Testis (tissue), 2 donors: ENCODE measurements at regions not wholly inside any gene's neighbourhood (a gene's known extent, or its start where the extent isn't known, plus 50 kb on each side); places are given as distances from the start of the nearest gene placed in this dataset.
"Not testable (repeated sequence)": the region's sequence is repeated elsewhere in the genome, so short reads cannot be mapped to it uniquely, and the experiment has no call there.

ENCODE experiments used
- CTCF ChIP-seq, 3 experiments: fragments of 450-650 bp in 2 of 3; fragments of 200-600 bp in 1 of 3; sonication (generic) in 1 of 3; IDR thresholded peaks; one replicate each; pipeline ENCODE4 v1.5.1; 2016 to 2019; ENCODE audit warnings: antibody characterized with exemption in 3 of 3, mild to moderate bottlenecking in 2 of 3, moderate library complexity in 1 of 3
- POLR2A ChIP-seq: fragments of 450-650 bp; IDR thresholded peaks from one replicate; pipeline ENCODE4 v1.6.1; 2017; ENCODE audit warnings: antibody characterized with exemption, mild to moderate bottlenecking, moderate library complexity

- not testable (repeated sequence) for TF ChIP-seq CTCF (IDR thresholded peaks at IDR 0.05); POLR2A
Observed at GRCh38 chr2:57251495-57251894, 795.1 kb upstream of the VRK2 start.
